AG10803 (cell line): ENCODE measurements at regions not wholly inside any gene's neighbourhood (a gene's known extent, or its start where the extent isn't known, plus 50 kb on each side); places are given as distances from the start of the nearest gene placed in this dataset.
A peak's percentile ranks its signal among the peaks of the same experiment; 100 is the strongest.

ENCODE experiments used
- DNase-seq: peaks from one replicate; pipeline ENCODE4 v3.0.0; 2010; ENCODE audit warnings: low read depth
- H3K4me3 ChIP-seq: 2 replicates; pipeline ENCODE4 v1.5.1; 2011; ENCODE audit warnings: mild to moderate bottlenecking, low read length, control low read depth
- TF ChIP-seq, protein P1 (sequence below): conservative IDR thresholded peaks from 2 replicates; pipeline ENCODE4 v1.5.1; 2011; ENCODE audit warnings: mild to moderate bottlenecking, low read length, control low read depth, inconsistent platforms

DNA sequence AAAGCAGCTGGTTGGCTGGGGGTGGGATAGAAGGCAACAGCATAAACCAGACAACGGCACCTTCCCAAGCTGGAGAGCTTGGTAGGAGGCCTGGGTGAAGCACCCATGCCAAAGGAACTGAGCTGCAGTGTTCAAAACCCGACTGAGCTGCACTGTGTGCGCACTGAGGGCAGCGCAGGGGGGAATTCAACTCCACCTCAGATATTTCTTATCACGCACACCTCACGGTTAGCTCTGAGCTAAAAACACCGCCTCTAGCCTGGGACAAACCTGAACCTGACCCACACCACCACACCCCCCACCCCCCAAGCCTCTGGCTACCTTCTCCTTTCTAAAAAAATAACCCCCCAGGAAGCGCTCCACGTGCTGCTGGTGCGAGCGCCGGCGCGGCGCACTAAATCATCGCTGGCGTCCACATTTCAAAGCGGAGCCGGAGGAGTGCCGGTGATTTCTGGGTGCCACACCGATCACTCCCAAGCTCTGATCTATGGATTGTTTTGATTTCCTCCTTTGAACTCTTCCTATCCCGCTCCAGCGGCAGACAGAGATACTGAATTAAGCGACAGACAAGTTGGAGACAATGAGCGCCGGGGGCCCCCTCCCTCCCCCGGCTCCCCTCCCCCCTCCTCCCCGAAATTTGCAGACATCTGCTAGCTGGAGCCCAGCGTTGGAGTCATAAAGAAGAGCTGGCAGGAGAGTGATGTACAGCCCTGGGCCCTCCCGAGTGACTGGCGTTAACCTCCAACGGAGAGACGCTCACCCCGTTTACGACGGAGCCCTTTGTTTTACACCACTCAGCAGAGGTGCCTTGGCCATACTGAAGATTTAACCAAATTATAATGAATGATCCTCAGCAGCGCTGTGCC is 85.0 kb downstream of the NOG start:
- no peak for DNase-seq
- TF ChIP-seq, protein P1, sequence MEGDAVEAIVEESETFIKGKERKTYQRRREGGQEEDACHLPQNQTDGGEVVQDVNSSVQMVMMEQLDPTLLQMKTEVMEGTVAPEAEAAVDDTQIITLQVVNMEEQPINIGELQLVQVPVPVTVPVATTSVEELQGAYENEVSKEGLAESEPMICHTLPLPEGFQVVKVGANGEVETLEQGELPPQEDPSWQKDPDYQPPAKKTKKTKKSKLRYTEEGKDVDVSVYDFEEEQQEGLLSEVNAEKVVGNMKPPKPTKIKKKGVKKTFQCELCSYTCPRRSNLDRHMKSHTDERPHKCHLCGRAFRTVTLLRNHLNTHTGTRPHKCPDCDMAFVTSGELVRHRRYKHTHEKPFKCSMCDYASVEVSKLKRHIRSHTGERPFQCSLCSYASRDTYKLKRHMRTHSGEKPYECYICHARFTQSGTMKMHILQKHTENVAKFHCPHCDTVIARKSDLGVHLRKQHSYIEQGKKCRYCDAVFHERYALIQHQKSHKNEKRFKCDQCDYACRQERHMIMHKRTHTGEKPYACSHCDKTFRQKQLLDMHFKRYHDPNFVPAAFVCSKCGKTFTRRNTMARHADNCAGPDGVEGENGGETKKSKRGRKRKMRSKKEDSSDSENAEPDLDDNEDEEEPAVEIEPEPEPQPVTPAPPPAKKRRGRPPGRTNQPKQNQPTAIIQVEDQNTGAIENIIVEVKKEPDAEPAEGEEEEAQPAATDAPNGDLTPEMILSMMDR: no peak
- peak overlapping the region; percentile 40 for H3K4me3 ChIP-seq

DNA sequence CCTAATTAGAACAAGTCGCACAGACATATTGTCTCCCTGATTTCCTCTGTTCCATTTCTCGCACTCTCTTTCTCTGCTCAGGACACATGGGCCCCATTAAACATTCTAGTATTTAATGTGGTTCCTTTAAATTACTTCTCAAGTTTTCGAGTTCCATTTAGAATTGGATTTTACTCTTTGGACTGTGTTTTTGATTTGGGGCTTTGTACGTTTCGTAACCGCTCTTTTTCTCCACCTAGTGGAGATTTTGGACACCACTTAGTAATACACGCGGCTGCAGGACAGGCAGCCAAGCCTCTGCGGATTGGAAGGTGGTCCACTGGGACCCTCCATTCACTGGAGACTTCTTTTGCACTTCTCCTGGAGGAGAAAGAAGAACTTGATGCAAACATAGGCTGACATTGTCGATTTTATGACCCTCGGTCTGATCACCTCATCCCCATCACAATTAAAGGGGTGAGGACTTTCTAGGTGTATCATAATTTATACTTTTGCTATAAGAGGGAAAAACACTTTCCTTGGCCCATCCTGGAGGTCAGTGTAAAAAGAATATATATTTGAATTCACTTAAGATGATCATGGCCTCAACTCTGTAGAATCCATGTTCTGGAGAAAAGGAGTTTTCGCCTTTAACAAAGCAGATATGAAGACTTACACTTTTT is 85.7 kb downstream of the NOG start:
- peak overlapping the region; percentile 40 for H3K4me3 ChIP-seq
- TF ChIP-seq, protein P1: peak; percentile 69
- DNase-seq: peak; percentile 36

DNA sequence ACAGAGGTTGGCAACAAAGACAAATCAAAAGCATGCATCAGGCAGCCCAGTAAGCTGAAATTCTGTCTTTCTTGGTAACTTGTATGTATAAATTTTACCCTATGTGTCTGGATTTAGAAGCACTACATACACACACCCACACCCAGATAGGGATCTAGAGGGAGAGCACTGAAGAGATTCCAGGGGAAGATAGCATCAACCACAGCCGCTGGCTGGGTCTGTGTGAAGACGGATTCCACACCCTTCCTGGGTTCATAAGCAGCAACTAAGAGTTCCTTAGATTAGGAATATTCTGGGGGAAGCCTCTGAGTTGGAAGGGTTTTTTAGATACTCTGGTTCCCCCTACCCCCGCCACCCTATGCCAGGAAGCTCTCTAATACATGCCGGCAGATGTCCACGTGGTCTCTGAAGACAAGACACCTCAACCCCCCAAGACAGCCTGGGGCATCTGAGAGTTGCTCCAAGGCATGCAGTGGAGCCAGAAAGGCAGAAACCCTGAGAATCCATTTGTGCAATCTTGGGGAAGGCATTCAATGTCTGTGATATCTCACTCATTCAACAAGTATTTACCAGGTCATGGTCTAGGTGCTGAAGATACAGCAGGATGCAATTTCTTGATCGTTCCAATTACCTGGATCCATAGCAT is 86.4 kb downstream of the NOG start:
- TF ChIP-seq, protein P1: no peak
- no peak overlapping the region for H3K4me3 ChIP-seq
- DNase-seq: peak; percentile 31

DNA sequence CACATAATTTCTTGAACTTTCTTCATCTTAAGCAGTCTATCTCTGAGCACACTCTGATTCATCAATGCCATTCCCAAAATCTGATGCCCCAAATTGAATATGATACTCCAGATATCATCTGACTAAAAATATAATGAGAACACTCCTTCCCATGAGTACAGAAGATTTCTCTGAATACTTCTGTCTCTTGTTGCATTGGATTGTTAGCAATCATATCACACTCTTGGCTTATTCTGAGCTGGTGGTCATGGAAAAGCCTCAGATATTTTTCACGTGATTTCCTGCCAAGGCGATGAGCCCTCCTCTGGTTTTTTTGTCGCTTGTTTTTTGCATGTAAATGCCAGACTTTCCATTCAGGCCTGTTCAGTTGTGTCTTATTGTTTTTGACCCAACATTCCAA is 87.2 kb downstream of the NOG start:
- DNase-seq: no peak
- TF ChIP-seq, protein P1: no peak
- H3K4me3 ChIP-seq: no peak overlapping the region

- no peak overlapping the region for H3K4me3 ChIP-seq
- TF ChIP-seq, protein P1: no peak
- DNase-seq: peak; percentile 85
Measured at GRCh38 chr17:56681561-56682266, 88.2 kb downstream of the NOG start.

- H3K4me3 ChIP-seq: no peak overlapping the region
- TF ChIP-seq, protein P1: no peak
- no peak for DNase-seq
Measured at GRCh38 chr17:56688151-56688550, 94.7 kb downstream of the NOG start.
